SIG-M5 (cell line): ENCODE measurements at regions not wholly inside any gene's neighbourhood (a gene's known extent, or its start where the extent isn't known, plus 50 kb on each side); places are given as distances from the start of the nearest gene placed in this dataset.

ENCODE experiments used
- DNase-seq: peaks from one replicate; lab custom pipeline; 2025; lab: John Stamatoyannopoulos, UW

DNA sequence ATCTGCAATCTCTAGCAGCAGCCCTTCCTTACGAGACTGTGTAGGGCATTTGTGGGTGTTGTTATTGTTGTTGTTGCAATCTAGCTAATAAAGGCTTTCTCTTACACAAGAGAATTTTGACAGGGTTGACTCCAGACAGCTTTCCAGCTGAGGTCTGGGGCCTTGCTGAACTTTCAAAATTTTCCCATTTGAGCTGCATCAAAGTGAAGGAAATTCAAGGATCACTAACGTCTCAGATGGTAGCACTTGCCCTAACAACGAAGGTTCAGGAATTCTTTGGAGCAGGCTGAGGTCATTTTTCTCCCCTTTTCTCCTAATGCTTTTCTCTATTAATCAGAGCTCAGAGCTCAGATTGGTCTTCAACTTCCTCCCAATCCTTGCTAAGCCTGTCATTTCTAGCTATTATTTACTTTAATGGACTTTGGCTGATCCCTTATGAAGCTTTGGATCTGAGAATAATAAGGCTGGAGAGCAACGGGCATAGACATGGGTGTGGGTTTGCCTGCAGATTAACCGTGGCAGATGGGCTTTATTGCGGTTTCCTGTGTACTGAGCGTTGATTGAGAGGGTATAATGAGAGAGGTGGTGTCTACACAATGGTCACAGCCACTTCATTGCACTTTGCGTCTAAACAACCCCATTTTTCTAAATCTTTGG, 614.0 kb upstream of the AGTR1 start:
- no peak for DNase-seq

DNA sequence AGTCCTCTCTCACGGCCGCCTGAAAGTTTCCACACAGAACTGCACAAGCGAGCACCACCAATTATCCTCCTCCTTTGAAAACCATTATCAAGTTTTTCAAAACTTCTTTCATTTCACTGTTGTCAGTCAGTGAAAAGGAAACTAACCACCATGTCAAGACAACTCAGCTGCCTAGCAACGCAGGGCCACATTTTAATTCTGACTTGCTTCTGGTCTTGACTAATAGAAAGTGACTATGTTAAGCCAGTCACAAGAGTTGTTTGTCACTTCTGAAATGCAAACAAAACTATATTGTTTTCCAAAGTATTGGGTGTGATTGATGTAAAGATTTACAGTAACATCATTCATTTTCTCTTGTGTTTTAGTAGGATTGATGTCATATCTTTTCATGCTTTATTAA, 612.8 kb upstream of the AGTR1 start:
- no peak for DNase-seq

DNA sequence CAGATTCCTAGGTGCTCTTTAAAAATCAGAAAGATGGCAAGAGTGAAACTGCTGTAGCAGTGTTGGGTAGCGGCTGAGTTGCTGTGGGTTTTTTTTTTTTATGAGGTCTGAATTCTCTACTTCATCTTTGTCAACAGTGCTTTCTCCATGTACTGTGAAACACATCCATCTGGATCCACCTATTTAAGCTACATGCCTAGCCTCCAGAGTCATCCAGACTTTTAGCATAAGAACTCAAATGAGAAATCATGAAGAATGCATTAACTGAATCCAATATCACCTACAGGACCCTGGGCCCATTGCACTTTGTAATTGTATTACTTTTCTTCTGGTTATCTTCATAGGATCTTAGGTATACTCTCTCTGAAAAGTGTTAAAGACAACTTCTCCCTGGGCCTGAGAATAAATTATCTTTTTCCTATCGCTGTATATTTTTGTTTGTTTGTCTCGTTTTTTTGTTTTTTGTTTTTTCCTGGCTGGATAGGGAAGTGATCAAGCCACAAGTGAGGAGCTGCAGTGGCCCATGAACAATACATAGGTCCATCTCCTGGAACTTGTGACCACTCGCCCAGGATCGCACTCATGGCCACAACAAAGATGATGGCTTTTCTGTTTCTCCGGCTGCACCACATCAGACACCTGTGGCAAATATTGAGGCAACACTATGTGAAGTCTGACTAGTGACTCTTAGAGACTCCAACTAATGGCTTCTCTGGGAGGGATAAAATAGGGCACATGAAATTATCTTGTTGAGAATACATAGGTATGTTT, 609.9 kb upstream of the AGTR1 start:
- DNase-seq = no peak

DNA sequence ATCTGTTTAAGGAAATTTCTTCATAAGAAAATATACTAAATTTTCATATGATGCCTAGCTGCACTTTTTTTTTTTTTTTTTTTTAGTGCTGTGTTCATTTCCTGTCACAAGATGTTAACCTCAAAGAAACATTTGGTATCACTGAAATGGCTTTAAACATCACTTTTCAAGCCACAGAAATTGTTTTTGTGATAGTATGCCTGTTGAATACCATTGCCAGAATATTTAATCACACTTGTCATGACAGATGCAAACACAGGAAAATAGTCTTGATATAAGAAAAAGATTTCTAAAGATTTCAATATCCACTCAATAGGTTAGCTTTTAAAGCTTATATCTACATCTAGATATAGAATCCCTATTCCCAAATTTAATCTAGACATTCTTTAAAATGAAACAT, 608.5 kb upstream of the AGTR1 start:
- no peak for DNase-seq

DNA sequence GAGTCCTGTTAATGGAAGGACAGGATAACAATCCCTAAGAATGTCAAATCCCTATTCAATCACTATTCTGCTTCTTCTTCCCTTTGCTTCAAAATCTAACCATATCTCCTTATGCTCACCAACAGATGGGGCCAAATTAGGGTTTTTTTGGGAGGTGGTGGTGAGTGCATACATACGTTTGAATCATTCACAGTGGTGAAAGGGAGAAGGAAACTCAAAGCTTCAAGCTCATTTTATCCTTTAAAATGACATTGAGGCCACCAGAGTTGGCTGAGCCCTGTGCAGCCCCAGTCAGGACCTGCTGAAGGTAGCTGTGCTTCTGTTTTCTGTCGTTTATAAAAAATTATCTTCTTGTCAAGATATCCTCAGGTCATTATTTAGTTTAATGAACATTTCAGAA, 607.5 kb upstream of the AGTR1 start:
- DNase-seq = no peak

DNA sequence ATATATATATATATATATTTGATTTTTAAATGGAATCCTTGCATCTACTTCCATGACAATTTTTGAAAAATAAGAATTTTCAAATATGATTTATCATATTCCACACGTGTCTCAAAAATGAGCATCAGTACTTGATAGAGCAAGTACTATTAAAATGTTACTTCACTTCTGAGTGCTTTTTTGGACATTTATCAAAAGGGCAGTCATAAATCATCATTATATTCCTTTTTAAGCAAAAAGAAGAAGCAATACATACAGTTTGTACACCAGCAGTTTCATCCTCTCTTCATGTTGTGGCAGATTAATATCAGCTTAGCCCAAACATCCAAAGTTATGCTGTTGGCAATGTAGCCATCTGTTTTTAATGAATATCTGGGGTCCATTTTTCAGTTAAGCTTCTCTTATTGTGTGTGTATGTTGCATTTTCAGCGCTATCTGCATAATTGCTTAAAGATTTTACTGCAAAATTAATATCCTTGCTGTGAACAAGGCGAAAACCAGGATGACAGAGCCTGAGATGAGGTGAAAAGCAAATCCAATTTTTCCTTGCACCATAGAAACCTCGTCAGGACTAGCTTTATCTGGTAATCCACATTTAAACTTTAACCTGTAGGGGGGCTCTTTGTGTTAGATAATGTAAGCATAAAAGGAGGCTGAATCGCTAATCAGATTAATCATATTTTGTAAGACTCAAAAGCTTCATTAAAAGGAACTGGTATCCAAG, 604.9 kb upstream of the AGTR1 start:
- no peak for DNase-seq

DNA sequence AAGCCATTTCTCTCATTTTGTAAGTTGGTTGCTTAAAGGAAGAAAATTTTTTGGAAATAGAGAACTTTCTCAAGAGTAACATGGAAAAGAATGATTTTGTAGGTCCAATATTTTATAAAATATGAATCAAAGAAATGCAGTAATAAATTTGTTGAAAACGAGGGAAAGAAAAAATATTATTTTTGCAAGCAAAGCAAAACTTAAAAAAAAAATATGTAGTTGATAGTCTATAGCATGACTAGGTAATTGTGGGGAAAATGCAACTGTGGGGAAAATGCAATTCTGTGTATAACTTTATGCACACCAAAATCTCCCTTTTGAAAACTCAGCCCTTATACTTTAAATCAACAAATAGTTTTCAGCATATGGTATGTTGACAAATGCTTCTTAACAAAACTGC, 604.0 kb upstream of the AGTR1 start:
- no peak for DNase-seq

DNA sequence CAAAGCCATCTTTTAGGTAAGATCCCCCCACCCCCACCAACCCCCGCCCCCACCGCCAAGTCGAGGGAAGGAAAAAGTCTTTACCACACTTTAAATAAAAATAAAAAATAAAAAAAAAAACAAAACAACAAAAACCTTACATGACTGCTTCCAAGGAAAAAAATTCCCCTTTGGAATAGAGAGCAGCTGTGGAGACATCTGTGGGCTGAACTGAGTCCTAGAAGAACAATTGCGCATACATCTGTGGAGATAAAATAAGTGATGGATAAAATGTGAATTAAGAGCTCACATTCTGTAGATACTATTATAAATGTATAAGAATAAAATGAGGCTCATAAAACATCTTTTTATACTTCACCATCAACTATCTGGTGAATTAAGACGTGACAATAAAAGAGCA, 601.7 kb upstream of the AGTR1 start:
- DNase-seq = no peak

DNA sequence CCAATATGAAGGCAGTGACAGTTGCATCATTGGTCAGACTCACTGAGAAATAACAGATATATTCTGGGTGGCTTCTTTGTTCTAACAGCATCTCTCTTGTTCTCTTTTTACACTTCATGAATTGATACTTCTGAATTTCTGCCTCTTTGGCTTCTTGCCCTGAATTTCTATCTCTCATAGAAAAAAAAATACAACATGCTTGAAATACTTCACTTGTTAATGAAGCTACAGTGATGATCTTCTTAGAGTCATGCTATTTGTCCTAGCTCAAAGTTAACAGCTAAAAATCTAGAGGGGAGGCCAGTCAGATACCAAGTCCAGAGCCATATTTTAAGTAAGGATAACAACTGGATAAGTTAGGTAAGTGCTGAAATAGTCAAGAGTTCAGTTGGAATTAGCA, 597.2 kb upstream of the AGTR1 start:
- no peak for DNase-seq

DNA sequence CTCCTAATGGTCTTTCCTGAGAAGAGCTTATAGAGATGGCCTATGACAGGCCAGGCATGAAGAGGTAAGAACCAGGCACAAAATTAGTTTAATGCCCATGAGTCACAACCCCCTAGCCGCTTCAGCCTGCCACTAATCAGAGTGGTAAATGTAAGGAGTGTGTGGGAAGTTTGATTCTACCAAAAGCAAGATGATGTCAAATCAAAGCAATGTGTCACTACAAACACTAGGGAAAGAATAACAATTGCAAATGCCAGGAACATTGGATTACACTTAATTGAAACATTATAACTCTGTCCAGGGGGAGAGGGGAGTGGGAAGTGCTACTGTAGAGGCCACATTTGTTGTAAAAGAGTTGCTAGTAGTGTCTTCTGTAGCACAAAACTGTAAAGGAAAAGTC, 596.6 kb upstream of the AGTR1 start:
- DNase-seq = no peak

DNA sequence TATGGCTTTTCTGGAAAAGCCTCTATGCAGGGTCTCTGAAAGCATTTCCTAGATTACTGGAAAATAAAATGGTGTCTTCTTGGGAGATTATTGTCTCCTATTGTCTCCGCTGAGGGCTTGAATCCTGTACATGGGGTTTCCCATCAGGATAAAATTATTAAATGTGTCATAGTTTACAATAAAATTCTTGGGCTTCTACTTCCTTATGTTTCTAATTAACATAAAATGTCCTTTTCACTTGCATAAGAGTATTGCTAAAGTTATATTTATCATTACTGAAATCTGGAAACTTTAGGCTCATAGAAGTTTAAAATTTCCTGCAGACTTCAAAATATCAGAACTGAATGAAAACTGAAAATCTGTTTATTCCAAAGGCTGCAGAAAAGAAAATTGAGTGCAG, 595.5 kb upstream of the AGTR1 start:
- no peak for DNase-seq

DNA sequence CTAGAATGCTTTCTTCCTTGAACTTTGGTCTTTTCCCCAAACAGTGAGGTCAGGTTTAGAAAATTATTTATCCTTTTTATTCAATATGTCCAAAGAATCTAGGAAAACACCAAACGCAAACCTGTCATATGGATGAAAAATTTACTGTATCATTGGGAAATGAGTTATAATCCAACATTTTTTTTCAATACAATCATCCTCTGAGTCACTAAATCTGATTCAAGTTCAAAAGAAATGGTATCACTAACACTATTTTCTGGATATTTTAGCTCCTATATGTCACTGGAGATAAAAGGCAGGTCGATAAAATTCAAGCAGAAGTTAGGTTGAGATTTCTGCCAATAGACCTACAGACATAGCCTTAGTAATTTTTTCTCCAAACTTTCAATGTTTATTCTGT, 591.6 kb upstream of the AGTR1 start:
- DNase-seq = no peak

DNA sequence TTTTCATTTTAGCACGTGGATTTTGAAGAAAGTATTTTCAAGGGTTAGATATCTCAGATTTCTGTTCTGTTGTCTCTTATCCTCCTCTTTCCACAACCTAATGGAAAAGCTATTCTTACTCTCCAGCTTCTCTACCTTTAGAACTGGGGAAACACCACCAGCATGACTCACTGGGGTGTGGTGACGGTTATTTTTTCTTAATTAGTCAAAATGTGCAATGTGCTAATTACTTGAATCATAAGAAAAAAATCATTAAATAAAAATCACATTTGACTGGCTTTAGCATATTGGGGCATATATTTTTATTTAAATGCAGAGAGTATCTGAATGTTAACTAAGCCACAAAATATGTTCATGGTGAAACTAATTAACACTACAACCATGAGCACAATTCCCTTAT, 570.7 kb upstream of the AGTR1 start:
- no peak for DNase-seq

DNA sequence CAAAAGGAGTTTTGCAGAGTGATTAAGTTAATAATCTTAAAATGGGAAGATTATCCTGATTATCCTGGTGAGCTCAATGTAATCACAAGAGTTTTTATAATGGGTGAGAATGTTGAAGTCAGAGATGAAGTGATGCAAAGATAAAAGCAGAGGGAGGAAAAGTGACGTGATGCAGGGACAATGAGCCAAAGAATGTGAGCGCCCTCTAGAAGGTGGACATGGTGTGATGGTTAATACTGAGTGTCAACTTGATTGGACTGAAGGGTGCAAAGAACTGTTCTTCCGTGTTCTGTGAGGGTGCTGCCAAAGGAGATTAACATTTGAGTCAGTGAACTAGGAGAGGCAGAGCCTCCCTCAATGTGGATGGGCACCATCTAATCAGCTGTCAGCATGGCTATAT, 569.6 kb upstream of the AGTR1 start:
- no peak for DNase-seq

DNA sequence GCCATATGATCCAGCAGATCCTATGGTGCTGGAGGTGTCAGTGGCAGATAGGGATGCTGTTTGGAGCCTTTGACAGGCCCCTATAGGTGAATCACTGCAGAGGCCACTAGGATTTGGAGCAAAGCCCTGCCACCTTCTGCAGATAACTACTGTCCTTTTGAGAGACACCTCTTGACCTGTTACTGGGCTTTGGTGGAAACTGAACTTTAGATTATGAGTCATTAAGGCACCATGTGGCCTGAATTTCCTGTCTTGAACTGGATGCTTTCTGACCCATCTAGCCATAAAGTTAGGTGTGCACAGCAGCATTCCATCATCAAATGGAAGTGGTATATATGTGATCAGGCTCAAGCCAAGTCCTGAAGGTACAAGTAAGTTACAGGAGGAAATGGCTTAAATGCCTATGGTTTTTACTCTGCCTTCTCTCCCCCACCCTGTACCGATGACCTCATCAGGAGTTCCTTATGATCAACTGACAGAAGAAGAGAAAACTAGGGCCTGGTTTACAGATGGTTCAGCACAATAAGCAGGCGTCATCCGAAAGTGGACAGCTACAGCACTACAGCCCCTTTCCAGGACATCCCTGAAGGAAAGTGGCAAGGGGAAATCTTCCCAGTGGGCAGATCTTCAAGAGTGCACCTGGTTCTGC, 565.6 kb upstream of the AGTR1 start:
- DNase-seq = no peak

DNA sequence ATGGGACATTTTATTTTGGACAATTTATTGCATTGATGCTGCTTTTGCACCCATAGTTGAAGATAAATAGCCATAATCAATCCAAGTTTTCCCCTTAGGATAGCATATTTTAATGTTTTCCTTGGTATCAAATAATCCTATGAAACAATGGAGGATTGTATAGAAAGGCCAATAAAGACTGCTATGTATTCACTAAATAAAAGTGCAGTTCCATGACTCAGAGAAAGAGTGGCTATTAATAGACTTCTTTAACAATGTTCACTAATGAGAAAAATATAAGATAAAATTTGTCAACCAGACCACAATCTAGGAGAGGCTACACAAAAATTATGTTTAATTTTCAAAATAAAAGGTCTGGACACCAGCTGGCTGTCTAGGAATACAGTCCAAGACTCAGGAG, 560.9 kb upstream of the AGTR1 start:
- no peak for DNase-seq

DNA sequence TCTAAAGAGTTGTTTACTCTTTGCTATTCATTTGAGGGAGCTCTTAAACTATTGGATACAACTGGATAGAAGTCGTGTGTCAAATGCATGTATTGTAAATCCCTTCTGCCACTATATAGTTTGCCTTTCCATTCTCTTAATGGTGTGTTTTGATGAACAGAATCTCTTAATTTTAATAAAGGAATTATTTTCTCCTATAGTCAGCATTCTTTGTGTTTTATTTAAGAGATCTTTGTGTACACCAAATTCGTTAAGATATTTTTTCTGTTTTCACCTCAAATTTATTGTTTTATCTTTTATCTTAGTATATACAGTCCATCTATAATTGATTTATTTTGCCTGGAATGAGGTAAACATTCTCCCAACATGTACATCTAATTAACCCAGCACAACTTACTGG, 551.5 kb upstream of the AGTR1 start:
- DNase-seq = no peak

DNA sequence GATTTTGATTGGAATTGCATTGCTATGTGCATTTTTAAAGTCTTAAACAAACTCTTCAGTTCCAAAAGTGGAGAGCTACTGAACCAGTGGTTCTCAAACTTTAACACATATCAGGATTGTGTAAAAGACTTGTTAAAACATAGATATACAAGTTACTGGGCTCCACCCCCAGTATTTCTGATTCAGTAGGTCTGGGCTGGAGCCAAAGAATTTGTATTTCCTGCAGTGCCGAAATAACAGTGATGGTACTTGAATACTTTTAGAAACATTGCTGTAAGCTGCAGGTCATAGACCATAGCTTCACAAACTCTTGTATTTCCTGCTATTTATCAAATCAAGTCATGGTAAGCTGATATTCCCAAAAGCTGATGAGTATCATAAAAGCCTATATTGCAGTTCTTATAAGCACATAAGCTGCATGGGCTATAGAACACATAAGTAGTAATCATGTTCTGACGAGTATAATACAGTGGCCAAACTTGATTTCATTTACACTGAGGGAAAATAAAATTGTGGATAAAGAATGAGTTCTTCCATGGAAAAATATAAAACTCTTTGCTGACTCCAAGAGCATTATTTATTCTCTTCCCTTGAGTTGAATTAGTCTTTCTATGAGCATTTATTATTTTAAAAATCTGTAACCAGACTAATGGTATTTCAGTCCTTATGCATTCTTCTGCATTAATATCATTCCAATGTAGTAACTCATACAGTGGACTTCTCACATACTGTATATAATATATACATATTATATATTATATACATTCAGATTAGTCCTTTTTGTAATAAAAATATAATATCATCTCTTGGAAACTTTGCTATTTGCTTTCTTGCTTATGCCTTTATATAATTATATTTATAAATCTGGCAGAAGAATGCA, 550.5 kb upstream of the AGTR1 start:
- no peak for DNase-seq

DNA sequence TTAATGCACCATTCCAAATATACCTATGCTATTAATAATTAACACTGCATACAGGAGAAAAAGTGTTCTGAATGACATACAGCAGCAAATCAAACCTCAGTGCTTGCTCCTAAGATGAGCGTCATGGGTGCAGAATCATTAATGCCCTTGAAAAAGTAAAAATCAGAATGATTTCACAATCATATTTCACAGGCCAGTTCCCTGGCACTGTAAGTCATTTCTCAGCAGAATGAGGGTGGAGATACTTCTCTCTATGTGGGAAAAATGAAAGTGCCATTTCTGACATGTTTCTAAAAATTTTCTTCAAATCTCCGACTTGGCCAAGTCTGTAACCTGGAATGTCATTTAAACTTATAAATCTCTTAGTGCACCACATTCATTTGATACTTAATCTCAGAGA, 549.8 kb upstream of the AGTR1 start:
- DNase-seq = no peak

DNA sequence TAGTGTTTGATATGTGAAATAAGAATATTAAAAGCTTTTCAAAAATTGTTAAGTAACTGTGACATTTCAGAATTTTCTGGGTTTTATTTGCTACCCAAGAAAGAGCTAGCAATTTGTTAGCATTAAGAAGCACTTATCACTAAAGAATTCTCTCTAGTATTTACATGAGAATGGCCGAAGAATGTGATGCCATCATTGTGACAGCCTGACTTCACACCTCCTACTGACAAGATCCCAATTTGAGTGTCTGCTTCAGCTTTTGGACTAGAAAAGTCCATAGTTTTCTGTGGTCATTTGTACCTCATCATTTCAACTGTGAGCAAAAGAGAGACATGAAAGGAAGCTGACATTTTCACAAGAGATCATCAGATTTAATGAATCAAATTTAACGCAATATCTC, 548.1 kb upstream of the AGTR1 start:
- no peak for DNase-seq

DNA sequence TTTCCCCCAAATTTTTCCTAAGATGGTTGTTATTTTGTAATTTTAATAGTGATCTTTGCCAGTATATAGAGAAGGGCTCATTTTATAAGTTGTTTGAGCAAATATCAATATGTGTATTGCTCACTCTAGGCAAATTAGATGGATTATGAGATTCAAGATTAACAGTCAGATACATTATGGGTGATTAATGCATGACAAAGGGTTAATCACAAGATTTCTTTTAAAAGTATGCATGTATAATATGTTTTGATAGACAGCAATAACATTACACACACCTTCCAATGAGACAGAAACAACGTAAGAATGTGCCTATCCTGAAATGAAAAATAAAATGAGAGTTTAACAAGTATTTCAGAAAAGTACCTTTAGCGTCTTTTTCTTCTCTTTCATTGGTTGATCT, 547.6 kb upstream of the AGTR1 start:
- no peak for DNase-seq

DNA sequence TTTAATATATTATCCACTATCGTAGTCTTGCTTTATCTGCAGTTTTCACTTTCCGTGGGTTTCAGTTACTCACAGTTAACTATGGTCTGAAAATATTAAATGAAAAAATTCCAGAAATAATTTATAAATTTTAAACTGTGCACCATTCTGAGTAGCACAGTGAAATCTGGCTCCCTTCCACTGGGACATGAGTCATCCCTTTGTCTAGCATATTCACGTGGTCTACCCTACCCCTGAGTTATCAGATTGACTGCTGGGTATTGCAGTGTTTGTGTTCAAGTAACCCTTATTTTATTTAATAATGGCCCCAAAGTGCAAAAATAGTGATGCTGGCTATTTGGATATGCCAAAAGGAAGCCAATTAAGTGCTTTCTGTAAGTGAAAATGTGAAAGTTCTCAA, 539.5 kb upstream of the AGTR1 start:
- DNase-seq = no peak
